HT1080 (cell line): ENCODE measurements at regions not wholly inside any gene's neighbourhood (a gene's known extent, or its start where the extent isn't known, plus 50 kb on each side); places are given as distances from the start of the nearest gene placed in this dataset.
"Not testable (repeated sequence)": the region's sequence is repeated elsewhere in the genome, so short reads cannot be mapped to it uniquely, and the experiment has no call there.

Experiments used
- DNase-seq: peaks from one replicate; pipeline ENCODE4 v3.0.0-alpha.2; 2015; ENCODE audit warnings: low read depth

GRCh38 chr7:88615336-88615735, 144.2 kb upstream of the ZNF804B start:
- DNase-seq = no peak

GRCh38 chr7:88614736-88615135, 144.8 kb upstream of the ZNF804B start:
- no peak for DNase-seq

GRCh38 chr7:88610942-88611341, 148.6 kb upstream of the ZNF804B start:
- DNase-seq = no peak

GRCh38 chr7:88600695-88601094, 158.8 kb upstream of the ZNF804B start:
- DNase-seq = no peak

- DNase-seq = no peak
Measured at GRCh38 chr7:88599528-88599927, 160.0 kb upstream of the ZNF804B start.

- no peak for DNase-seq
Measured at GRCh38 chr7:88597941-88598425, 161.5 kb upstream of the ZNF804B start.

GRCh38 chr7:88590963-88591362, 168.5 kb upstream of the ZNF804B start:
- DNase-seq = no peak

GRCh38 chr7:88589927-88590326, 169.6 kb upstream of the ZNF804B start:
- no peak for DNase-seq

GRCh38 chr7:88586890-88587289, 172.6 kb upstream of the ZNF804B start:
- DNase-seq = no peak

GRCh38 chr7:88586219-88586618, 173.3 kb upstream of the ZNF804B start:
- no peak for DNase-seq

GRCh38 chr7:88576720-88577119, 182.8 kb upstream of the ZNF804B start:
- no peak for DNase-seq

- DNase-seq = no peak
Measured at GRCh38 chr7:88566162-88566729, 193.3 kb upstream of the ZNF804B start.

GRCh38 chr7:88565401-88565800, 194.1 kb upstream of the ZNF804B start:
- DNase-seq = no peak

GRCh38 chr7:88556441-88556840, 203.1 kb upstream of the ZNF804B start:
- not testable (repeated sequence) for DNase-seq

GRCh38 chr7:88554847-88555246, 204.7 kb upstream of the ZNF804B start:
- DNase-seq = not testable (repeated sequence)

GRCh38 chr7:88548399-88548798, 211.1 kb upstream of the ZNF804B start:
- no peak for DNase-seq

GRCh38 chr7:88546808-88547207, 212.7 kb upstream of the ZNF804B start:
- peak; percentile 65 for DNase-seq

GRCh38 chr7:88545663-88546062, 213.8 kb upstream of the ZNF804B start:
- DNase-seq = no peak

GRCh38 chr7:88540012-88540411, 219.5 kb upstream of the ZNF804B start:
- no peak for DNase-seq

GRCh38 chr7:88539518-88539917, 220.0 kb upstream of the ZNF804B start:
- DNase-seq = no peak

- DNase-seq = no peak
Measured at GRCh38 chr7:88523645-88524044, 217.0 kb upstream of the STEAP4 start.

- DNase-seq = no peak
Measured at GRCh38 chr7:88522771-88523293, 216.1 kb upstream of the STEAP4 start.

- DNase-seq = no peak
Measured at GRCh38 chr7:88516429-88516828, 209.7 kb upstream of the STEAP4 start.

GRCh38 chr7:88515301-88515700, 208.6 kb upstream of the STEAP4 start:
- DNase-seq = no peak
